CD4-positive, alpha-beta T cell treated with Interleukin-17A for 4 hours (primary cell): ENCODE measurements at regions not wholly inside any gene's neighbourhood (a gene's known extent, or its start where the extent isn't known, plus 50 kb on each side); places are given as distances from the start of the nearest gene placed in this dataset.

ENCODE experiments used
- DNase-seq: peaks from one replicate; pipeline ENCODE4 v3.0.0-alpha.2; 2020; ENCODE audit warnings: mixed read lengths

GRCh38 chr18:45119876-45120275 is 439.2 kb downstream of the SETBP1 start:
- no peak for DNase-seq

GRCh38 chr18:45121146-45121545 is 440.5 kb downstream of the SETBP1 start:
- no peak for DNase-seq

- no peak for DNase-seq
These were observed 441.8 kb downstream of the SETBP1 start for GRCh38 chr18:45122506-45122905.

DNA sequence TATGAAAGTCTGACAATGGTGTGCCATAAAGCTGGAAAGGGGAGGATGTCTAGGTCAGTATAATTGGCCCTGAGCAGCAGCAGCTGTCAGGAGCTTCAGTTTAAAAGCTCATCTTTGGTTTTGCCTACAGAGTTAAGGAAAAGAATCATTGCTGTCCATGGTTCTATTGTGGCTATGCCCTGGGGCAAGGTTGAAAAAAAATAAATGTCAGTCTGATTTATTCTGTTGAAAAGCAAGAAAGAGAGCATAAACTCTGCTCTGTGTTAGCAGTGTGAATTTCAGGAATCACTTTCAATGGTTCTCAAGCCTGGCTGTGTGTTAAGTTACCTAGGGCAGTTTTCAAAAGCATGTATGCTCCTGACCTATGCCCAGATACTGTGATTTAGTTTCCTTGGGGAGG is 446.7 kb downstream of the SETBP1 start:
- no peak for DNase-seq

GRCh38 chr18:45133276-45133675 is 452.6 kb downstream of the SETBP1 start:
- DNase-seq: no peak

GRCh38 chr18:45136381-45137086 is 455.8 kb downstream of the SETBP1 start:
- DNase-seq: no peak

GRCh38 chr18:45137087-45137419 is 456.4 kb downstream of the SETBP1 start:
- no peak for DNase-seq

GRCh38 chr18:45139478-45139877 is 458.8 kb downstream of the SETBP1 start:
- DNase-seq: no peak

- no peak for DNase-seq
These were observed 462.2 kb downstream of the SETBP1 start for GRCh38 chr18:45142868-45143267.

- no peak for DNase-seq
These were observed 465.6 kb upstream of the SLC14A2 start for GRCh38 chr18:45149712-45150111.

DNA sequence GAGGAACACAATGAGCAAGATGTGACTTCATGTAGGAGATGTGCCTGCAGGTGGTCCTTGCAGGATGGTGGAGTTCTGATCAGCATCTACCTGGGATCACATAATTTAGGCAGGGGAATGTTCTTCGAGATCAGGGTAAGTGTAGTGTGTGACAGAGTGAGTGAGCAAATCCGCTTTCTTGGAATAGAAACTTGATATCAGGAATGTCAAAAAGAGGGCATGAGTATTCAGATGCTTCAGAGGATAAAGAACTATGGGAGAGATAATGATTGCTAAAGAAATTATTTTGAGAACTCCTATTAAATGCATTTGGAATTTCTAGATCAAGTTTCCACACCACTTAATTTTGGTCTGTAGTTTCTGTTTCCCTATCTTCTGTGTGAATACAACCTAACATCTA is 463.6 kb upstream of the SLC14A2 start:
- DNase-seq: no peak

- DNase-seq: no peak
These were observed 459.8 kb upstream of the SLC14A2 start for GRCh38 chr18:45155526-45155925.

DNA sequence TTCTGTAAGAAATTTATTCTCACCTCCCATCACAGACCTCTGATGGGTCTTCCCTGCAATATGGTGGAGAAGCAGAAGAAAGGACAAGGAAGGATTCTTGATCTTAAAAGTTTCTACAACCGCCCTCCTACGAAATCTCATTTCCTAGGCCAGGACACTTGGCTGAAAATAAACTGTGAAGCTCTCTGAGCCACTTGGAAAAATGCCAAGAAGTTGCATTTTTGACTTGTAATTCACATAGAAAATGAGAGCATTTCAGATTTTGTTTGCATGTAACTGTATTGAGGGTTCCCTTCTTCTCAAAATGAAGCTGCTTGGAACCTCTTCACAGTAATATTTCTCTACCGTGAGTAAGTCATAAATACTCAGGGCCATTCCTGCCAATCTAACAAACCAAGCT is 458.3 kb upstream of the SLC14A2 start:
- no peak for DNase-seq

GRCh38 chr18:45157576-45157975 is 457.7 kb upstream of the SLC14A2 start:
- no peak for DNase-seq

GRCh38 chr18:45161850-45162249 is 453.4 kb upstream of the SLC14A2 start:
- DNase-seq: no peak

DNA sequence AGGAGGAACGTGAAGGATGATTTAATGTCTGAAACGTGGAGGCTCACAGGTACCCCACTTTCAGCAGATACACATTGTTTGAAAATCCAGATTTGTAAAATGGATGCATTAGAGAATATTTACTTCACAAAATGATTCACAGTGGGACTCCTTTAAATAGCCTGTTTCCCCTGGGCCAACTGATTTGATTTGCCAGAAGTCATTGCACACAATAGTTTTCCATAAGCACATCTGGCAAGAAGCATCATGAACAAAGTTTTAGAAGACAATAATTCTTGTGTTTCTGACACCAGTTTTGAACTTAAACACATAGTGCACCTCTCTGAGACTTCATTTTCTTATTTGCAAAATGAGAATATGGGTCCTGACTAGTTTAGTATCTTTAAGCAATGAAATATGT is 451.4 kb upstream of the SLC14A2 start:
- no peak for DNase-seq

GRCh38 chr18:45164551-45164950 is 450.7 kb upstream of the SLC14A2 start:
- DNase-seq: no peak

DNA sequence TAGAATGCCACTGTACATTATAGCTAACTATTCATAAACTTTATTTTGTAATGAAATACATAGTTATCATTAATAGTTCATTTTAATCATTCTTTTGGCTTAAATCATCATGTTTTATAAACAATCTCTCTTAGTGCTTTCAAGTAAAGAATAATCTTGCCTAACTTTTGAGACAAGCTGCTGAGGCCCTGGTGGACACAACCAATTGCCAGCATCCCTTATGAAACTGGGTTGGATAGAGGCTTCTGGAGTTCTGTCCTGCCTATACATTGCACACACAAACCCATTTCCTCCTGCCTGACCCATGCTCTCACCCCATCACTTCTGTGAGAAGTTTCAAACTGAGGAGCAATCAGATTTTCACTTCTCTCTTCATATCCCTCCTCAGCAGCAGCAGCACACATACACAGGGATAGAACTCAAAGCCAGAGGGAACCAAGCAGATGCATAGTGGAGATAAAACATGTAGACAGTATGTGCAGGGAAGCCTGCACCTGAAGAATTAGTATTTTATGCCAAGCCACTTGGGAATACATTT is 450.0 kb upstream of the SLC14A2 start:
- DNase-seq: no peak

DNA sequence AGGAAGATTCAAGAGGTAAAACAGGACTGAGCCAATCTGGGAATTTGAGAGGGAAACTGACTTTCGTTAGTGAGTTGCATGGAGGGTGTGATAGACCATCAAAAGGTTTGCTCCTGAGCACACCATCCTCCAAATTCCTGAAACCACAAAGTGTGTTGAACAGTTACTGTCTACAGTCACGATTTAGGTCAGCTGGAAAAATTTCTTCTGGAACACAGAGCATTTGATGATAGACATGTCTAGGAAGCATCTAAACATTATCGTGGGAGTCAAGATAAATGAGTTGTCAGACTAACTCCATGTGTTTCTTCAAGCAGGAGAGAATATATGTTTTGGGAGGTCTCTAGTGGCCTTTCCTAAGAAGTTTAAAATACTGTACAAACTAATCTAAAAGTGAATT is 449.4 kb upstream of the SLC14A2 start:
- no peak for DNase-seq

- no peak for DNase-seq
These were observed 448.9 kb upstream of the SLC14A2 start for GRCh38 chr18:45166341-45166835.

DNA sequence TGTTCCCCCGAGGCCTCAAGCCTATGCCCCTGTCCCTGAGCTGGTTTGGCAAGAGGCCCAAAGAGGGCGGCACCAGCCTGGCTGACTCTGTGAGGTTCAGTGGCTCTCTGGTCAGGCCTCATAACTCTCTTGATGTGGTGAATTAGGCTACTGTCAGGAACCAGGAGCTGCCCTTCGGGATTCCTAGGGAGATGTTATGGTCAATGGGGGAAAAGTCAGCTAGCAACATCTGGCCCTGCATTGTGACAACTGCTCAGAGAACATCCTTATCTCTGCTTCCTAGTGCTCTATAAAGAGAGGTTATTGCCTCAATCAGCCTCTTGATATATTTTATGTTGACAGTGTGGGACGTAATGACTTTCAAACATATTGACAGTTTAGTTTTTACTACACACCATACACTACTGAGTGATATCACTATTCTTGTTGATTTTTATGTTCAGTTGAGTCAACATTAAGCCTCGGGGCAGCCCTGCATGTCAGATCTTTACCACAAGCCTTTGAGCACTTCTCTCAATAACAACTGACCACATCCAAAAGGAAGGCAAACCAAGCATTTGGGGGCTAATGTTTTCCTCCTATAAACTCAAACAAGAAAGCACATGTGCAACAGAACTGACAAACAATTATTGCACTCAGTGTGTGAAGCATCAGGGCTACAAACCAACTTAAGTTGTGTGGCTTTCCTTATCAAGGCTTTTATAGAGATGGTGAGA is 448.3 kb upstream of the SLC14A2 start:
- no peak for DNase-seq

GRCh38 chr18:45167631-45168280 is 447.5 kb upstream of the SLC14A2 start:
- DNase-seq: no peak

DNA sequence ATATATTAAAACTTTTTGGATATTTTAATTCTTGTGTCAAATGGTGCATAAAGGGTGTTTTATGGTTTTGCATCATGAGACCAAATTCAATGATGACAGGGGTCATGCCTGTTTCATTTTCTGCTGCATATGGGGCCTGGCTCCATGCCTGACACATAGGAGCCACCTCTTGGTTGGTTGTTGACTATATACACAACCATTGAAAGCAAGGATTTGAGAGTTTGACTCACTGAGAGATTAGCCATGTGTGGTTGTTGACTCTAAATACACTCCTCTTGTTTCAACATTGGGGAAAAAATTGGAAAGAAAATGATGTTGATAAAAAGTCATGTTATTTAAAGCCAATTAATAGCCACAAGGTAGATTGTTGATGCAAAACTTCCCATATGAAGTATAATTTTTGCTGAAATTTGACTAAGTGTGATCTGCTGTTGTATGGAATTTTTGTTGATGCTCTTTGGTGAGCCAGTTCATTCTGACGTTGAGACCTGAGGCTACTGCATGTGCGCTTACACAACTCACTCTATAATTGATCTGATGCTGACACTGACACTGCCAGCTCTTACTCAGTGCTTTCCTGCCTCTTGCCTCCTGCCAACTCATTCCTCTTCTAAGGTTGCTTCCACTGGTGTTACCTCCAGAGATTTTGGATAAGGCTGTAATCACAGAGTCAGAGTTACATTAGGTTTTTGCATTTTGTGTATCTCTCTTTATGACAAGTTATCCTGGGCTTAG is 446.2 kb upstream of the SLC14A2 start:
- no peak for DNase-seq
